ENCODE measurements at regions not wholly inside any gene's neighbourhood (a gene's known extent, or its start where the extent isn't known, plus 50 kb on each side); places are given as distances from the start of the nearest gene placed in this dataset.

- Histone ChIP-seq H3K27me3 (ENCODE audit: insufficient read depth in 3 of 3, low read length in 2 of 3) (no peaks in the 10 kb centered on the region), H3K4me3 (no peak overlapping the region), H3K4me1 (no peaks in the 10 kb centered on the region), H3K36me3 (ENCODE audit: insufficient read depth in 1 of 2, low read depth in 1 of 2) (no peaks in the 10 kb centered on the region), H3K9me3 (no peaks in the 10 kb centered on the region), H3K27ac (no peak overlapping the region)
- no peak for ATAC-seq
- intact Hi-C loops (cut with DNase I), result no loop called here
- WGBS, 3 donors, result 60 to 76% (median 71%) methylated on average over 9 of the region's 9 CpGs
- DNase-seq, result no peak
- no peak for TF ChIP-seq CTCF (IDR thresholded peaks at IDR 0.05)
These were observed 88.2 kb downstream of the MIS18A start for GRCh38 chr21:32190493-32191144.

GRCh38 chr21:32189688-32190483 is 89.0 kb downstream of the MIS18A start:
- Histone ChIP-seq H3K27ac (no peak overlapping the region), H3K4me1 (no peaks in the 10 kb centered on the region), H3K9me3 (no peaks in the 10 kb centered on the region), H3K4me3 (no peak overlapping the region), H3K27me3 (ENCODE audit: insufficient read depth in 3 of 3, low read length in 2 of 3) (no peaks in the 10 kb centered on the region), H3K36me3 (ENCODE audit: insufficient read depth in 1 of 2, low read depth in 1 of 2) (no peaks in the 10 kb centered on the region)
- ATAC-seq (no peak), DNase-seq (no peak)
- WGBS, 3 donors, result 79 to 90% (median 85%) methylated on average over 5 of the region's 5 CpGs
- TF ChIP-seq CTCF (IDR thresholded peaks at IDR 0.05), result no peak
- intact Hi-C loops (cut with DNase I), result no loop called here

GRCh38 chr21:32186804-32187203 is 92.0 kb downstream of the MIS18A start:
- intact Hi-C loops (cut with DNase I), result no loop called here
- no peak for ATAC-seq

GRCh38 chr21:32185726-32186125 is 93.1 kb downstream of the MIS18A start:
- Histone ChIP-seq H3K27ac (no peak overlapping the region), H3K4me1 (no peaks in the 10 kb centered on the region), H3K4me3 (no peak overlapping the region), H3K36me3 (ENCODE audit: insufficient read depth in 1 of 2, low read depth in 1 of 2) (no peaks in the 10 kb centered on the region), H3K9me3 (no peaks in the 10 kb centered on the region), H3K27me3 (ENCODE audit: insufficient read depth in 3 of 3, low read length in 2 of 3) (no peaks in the 10 kb centered on the region)
- DNase-seq (no peak), ATAC-seq (no peak)
- intact Hi-C loops (cut with DNase I), result no loop called here
- TF ChIP-seq CTCF (IDR thresholded peaks at IDR 0.05), result no peak
- 89 to 95% (median 94%) methylated on average over 5 of the region's 5 CpGs for WGBS, 3 donors

More at GRCh38 chr21:32186804-32187203, 92.0 kb downstream of the MIS18A start:
- H3K4me1 ChIP-seq, result no peaks in the 10 kb centered on the region
- no peak overlapping the region for H3K4me3 ChIP-seq
- no peak for TF ChIP-seq CTCF (IDR thresholded peaks at IDR 0.05)
- no peaks in the 10 kb centered on the region for H3K9me3 ChIP-seq
- no peaks in the 10 kb centered on the region for H3K27me3 ChIP-seq (ENCODE audit: insufficient read depth in 3 of 3, low read length in 2 of 3)
- no peak for DNase-seq
- no peak overlapping the region for H3K27ac ChIP-seq
- WGBS, 3 donors, result 54 to 57% (median 55%) methylated on average over 8 of the region's 8 CpGs
- no peaks in the 10 kb centered on the region for H3K36me3 ChIP-seq (ENCODE audit: insufficient read depth in 1 of 2, low read depth in 1 of 2)
